ENCODE measurements at regions not wholly inside any gene's neighbourhood (a gene's known extent, or its start where the extent isn't known, plus 50 kb on each side); places are given as distances from the start of the nearest gene placed in this dataset.
A peak's percentile ranks its signal among the peaks of the same experiment; 100 is the strongest.

DNA sequence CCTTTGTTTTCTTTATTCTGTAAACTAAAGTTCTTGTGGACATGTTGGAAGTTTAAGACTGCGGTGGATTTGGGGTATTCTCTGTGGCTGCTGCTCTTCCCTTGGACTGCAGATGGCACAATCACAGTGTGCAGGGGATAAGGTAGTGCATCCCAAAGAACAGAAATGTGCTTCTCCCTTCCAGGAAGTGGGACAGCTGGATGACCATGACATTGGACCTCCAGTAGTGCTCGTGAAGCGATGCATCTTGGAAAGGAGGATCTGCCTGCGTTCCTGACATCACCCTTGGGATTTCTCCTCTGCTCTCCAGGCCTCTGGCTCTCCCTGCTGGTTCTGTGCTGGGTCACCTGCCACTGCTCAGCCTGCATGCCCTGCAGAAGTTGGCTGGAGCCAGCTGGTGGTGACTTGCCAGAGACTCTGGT lies 109.9 kb downstream of the SLC4A3 start:
- TF ChIP-seq, protein P1, sequence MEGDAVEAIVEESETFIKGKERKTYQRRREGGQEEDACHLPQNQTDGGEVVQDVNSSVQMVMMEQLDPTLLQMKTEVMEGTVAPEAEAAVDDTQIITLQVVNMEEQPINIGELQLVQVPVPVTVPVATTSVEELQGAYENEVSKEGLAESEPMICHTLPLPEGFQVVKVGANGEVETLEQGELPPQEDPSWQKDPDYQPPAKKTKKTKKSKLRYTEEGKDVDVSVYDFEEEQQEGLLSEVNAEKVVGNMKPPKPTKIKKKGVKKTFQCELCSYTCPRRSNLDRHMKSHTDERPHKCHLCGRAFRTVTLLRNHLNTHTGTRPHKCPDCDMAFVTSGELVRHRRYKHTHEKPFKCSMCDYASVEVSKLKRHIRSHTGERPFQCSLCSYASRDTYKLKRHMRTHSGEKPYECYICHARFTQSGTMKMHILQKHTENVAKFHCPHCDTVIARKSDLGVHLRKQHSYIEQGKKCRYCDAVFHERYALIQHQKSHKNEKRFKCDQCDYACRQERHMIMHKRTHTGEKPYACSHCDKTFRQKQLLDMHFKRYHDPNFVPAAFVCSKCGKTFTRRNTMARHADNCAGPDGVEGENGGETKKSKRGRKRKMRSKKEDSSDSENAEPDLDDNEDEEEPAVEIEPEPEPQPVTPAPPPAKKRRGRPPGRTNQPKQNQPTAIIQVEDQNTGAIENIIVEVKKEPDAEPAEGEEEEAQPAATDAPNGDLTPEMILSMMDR (IDR thresholded peaks at IDR 0.05), result peak in 1 of 3 donors; percentile 8
- no peak for TF ChIP-seq POLR2A (IDR thresholded peaks at IDR 0.05)
- TF ChIP-seq POLR2AphosphoS5 (IDR thresholded peaks at IDR 0.05), result no peak

Data from breast epithelium (tissue), 3 donors.